ENCODE measurements at regions not wholly inside any gene's neighbourhood (a gene's known extent, or its start where the extent isn't known, plus 50 kb on each side); places are given as distances from the start of the nearest gene placed in this dataset.

- Histone ChIP-seq H3K4me3 (no peak overlapping the region), H3K4me1 (replicated peaks) (no peaks in the 10 kb centered on the region), H3K36me3 (no peaks in the 10 kb centered on the region), H3K27me3 (replicated peaks; ENCODE audit: insufficient read depth) (no peaks in the 10 kb centered on the region), H3K9me3 (no peaks in the 10 kb centered on the region), H3K27ac (no peak overlapping the region)
- no peak for TF ChIP-seq POLR2A (IDR thresholded peaks at IDR 0.05)
- no peak for TF ChIP-seq POLR2AphosphoS5 (IDR thresholded peaks at IDR 0.05)
- no peak for TF ChIP-seq CTCF (IDR thresholded peaks at IDR 0.05)
- 67% methylated on average over 3 of the region's 3 CpGs for WGBS
- intact Hi-C loops (cut with DNase I): no loop called here
- no peak for DNase-seq (ENCODE audit: low spot score)
Observed at GRCh38 chr3:29099296-29099695, 181.6 kb upstream of the RBMS3 start.

- no peaks in the 10 kb centered on the region for H3K4me1 ChIP-seq (replicated peaks)
- TF ChIP-seq POLR2A (IDR thresholded peaks at IDR 0.05): no peak
- no peak for TF ChIP-seq CTCF (IDR thresholded peaks at IDR 0.05)
- no peak for TF ChIP-seq POLR2AphosphoS5 (IDR thresholded peaks at IDR 0.05)
- H3K27ac ChIP-seq: no peak overlapping the region
- H3K36me3 ChIP-seq: no peaks in the 10 kb centered on the region
- H3K27me3 ChIP-seq (replicated peaks; ENCODE audit: insufficient read depth): no peaks in the 10 kb centered on the region
- WGBS: 100% methylated on average over 1 of the region's 1 CpG
- H3K9me3 ChIP-seq: no peaks in the 10 kb centered on the region
- no peak overlapping the region for H3K4me3 ChIP-seq
- intact Hi-C loops (cut with DNase I): no loop called here
- DNase-seq (ENCODE audit: low spot score): no peak
Observed at GRCh38 chr3:29099775-29100174, 181.1 kb upstream of the RBMS3 start.

- DNase-seq (ENCODE audit: low spot score): no peak
- Histone ChIP-seq H3K36me3 (no peaks in the 10 kb centered on the region), H3K4me3 (no peak overlapping the region), H3K27ac (no peak overlapping the region), H3K4me1 (replicated peaks) (no peaks in the 10 kb centered on the region), H3K27me3 (replicated peaks; ENCODE audit: insufficient read depth) (no peaks in the 10 kb centered on the region), H3K9me3 (no peaks in the 10 kb centered on the region)
- intact Hi-C loops (cut with DNase I): no loop called here
- WGBS: 93% methylated on average over 3 of the region's 3 CpGs
- TF ChIP-seq POLR2AphosphoS5 (IDR thresholded peaks at IDR 0.05): no peak
- TF ChIP-seq CTCF (IDR thresholded peaks at IDR 0.05): no peak
- no peak for TF ChIP-seq POLR2A (IDR thresholded peaks at IDR 0.05)
Observed at GRCh38 chr3:29100292-29100691, 180.6 kb upstream of the RBMS3 start.

GRCh38 chr3:29128001-29128400, 152.9 kb upstream of the RBMS3 start:
- no peaks in the 10 kb centered on the region for H3K27me3 ChIP-seq (replicated peaks; ENCODE audit: insufficient read depth)
- H3K4me1 ChIP-seq (replicated peaks): no peaks in the 10 kb centered on the region
- intact Hi-C loops (cut with DNase I): no loop called here
- no peaks in the 10 kb centered on the region for H3K36me3 ChIP-seq
- no peaks in the 10 kb centered on the region for H3K9me3 ChIP-seq
- WGBS: 77% methylated on average over 2 of the region's 2 CpGs
- no peak overlapping the region for H3K27ac ChIP-seq
- H3K4me3 ChIP-seq: no peak overlapping the region
- TF ChIP-seq CTCF (IDR thresholded peaks at IDR 0.05) (no peak), POLR2A (IDR thresholded peaks at IDR 0.05) (no peak), POLR2AphosphoS5 (IDR thresholded peaks at IDR 0.05) (no peak)
- no peak for DNase-seq (ENCODE audit: low spot score)

- DNase-seq (ENCODE audit: low spot score): no peak
- intact Hi-C loops (cut with DNase I): no loop called here
- Histone ChIP-seq H3K4me1 (replicated peaks) (no peaks in the 10 kb centered on the region), H3K9me3 (no peaks in the 10 kb centered on the region), H3K27ac (no peak overlapping the region), H3K36me3 (no peaks in the 10 kb centered on the region), H3K4me3 (no peak overlapping the region), H3K27me3 (replicated peaks; ENCODE audit: insufficient read depth) (no peaks in the 10 kb centered on the region)
- TF ChIP-seq CTCF (IDR thresholded peaks at IDR 0.05) (no peak), POLR2A (IDR thresholded peaks at IDR 0.05) (no peak), POLR2AphosphoS5 (IDR thresholded peaks at IDR 0.05) (no peak)
- WGBS: 78% methylated on average over 1 of the region's 1 CpG
Observed at GRCh38 chr3:29137601-29138000, 143.3 kb upstream of the RBMS3 start.
